GM19397 (cell line): ENCODE measurements at regions not wholly inside any gene's neighbourhood (a gene's known extent, or its start where the extent isn't known, plus 50 kb on each side); places are given as distances from the start of the nearest gene placed in this dataset.
"Not testable (repeated sequence)": the region's sequence is repeated elsewhere in the genome, so short reads cannot be mapped to it uniquely, and the experiment has no call there.

Experiments
- ATAC-seq: cut with Tn5 transposase; IDR thresholded peaks from one replicate; pipeline ENCODE4 v1.9.1; 2021; ENCODE audit warnings: mild to moderate bottlenecking, moderate library complexity; ENCODE audit not compliant: unreplicated experiment

GRCh38 chr14:30064454-30064853 lies 136.8 kb upstream of the PRKD1 start:
- no peak for ATAC-seq

GRCh38 chr14:30069536-30069935 lies 141.9 kb upstream of the PRKD1 start:
- no peak for ATAC-seq

- not testable (repeated sequence) for ATAC-seq
These were observed 144.8 kb upstream of the PRKD1 start for GRCh38 chr14:30072454-30072853.

GRCh38 chr14:30077946-30078345 lies 150.3 kb upstream of the PRKD1 start:
- ATAC-seq, result no peak

GRCh38 chr14:30078811-30079402 lies 151.3 kb upstream of the PRKD1 start:
- no peak for ATAC-seq

GRCh38 chr14:30082486-30082885 lies 154.8 kb upstream of the PRKD1 start:
- ATAC-seq, result no peak

GRCh38 chr14:30084811-30085210 lies 157.2 kb upstream of the PRKD1 start:
- ATAC-seq, result no peak

- no peak for ATAC-seq
These were observed 158.3 kb upstream of the PRKD1 start for GRCh38 chr14:30085943-30086342.

- no peak for ATAC-seq
These were observed 161.0 kb upstream of the PRKD1 start for GRCh38 chr14:30088620-30089019.

GRCh38 chr14:30108975-30109700 lies 181.5 kb upstream of the PRKD1 start:
- ATAC-seq, result no peak

- ATAC-seq, result no peak
These were observed 186.4 kb upstream of the PRKD1 start for GRCh38 chr14:30114051-30114450.

- no peak for ATAC-seq
These were observed 188.1 kb upstream of the PRKD1 start for GRCh38 chr14:30115756-30116155.

GRCh38 chr14:30118992-30119640 lies 191.5 kb upstream of the PRKD1 start:
- no peak for ATAC-seq

GRCh38 chr14:30125322-30125979 lies 197.8 kb upstream of the PRKD1 start:
- no peak for ATAC-seq

- no peak for ATAC-seq
These were observed 202.2 kb upstream of the PRKD1 start for GRCh38 chr14:30129807-30130206.

GRCh38 chr14:30131581-30132097 lies 204.0 kb upstream of the PRKD1 start:
- no peak for ATAC-seq

- ATAC-seq, result no peak
These were observed 204.5 kb upstream of the PRKD1 start for GRCh38 chr14:30132196-30132595.

- ATAC-seq, result no peak
These were observed 207.3 kb upstream of the PRKD1 start for GRCh38 chr14:30134936-30135335.

GRCh38 chr14:30138567-30138966 lies 210.9 kb upstream of the PRKD1 start:
- ATAC-seq, result no peak

- no peak for ATAC-seq
These were observed 214.6 kb upstream of the PRKD1 start for GRCh38 chr14:30142216-30142615.

- no peak for ATAC-seq
These were observed 216.0 kb upstream of the PRKD1 start for GRCh38 chr14:30143627-30144026.
